ENCODE measurements at regions not wholly inside any gene's neighbourhood (a gene's known extent, or its start where the extent isn't known, plus 50 kb on each side); places are given as distances from the start of the nearest gene placed in this dataset.

DNA sequence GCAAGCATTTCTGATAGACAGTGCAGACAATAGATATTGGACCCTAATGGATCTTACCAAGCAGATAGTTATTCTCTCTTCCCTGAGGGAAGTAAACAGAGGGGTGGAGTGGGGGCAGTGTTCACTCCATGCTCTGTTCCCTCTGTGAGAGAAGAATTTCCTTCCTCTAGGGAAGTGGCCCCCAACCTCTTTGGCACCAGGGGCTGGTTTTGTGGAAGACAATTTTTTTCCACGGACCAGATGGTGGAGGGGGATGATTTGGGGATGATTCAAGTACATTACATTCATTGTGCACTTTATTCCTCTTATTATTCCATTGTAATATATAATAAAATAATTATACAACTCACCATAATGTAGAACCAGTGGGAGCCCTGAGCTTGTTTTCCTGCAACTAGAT, 459.9 kb downstream of the ADGRL2 start:
- 23 to 40% methylated on average over 1 of the region's 1 CpG for WGBS, 2 donors
- Histone ChIP-seq H3K4me3 (no peak overlapping the region), H3K27ac (no peak overlapping the region), H3K27me3 (no peaks in the 10 kb centered on the region), H3K9me3 (no peaks in the 10 kb centered on the region), H3K4me1 (no peaks in the 10 kb centered on the region), H3K36me3 (no peaks in the 10 kb centered on the region)
- intact Hi-C loops (cut with DNase I), result no loop called here
- TF ChIP-seq, protein P1, sequence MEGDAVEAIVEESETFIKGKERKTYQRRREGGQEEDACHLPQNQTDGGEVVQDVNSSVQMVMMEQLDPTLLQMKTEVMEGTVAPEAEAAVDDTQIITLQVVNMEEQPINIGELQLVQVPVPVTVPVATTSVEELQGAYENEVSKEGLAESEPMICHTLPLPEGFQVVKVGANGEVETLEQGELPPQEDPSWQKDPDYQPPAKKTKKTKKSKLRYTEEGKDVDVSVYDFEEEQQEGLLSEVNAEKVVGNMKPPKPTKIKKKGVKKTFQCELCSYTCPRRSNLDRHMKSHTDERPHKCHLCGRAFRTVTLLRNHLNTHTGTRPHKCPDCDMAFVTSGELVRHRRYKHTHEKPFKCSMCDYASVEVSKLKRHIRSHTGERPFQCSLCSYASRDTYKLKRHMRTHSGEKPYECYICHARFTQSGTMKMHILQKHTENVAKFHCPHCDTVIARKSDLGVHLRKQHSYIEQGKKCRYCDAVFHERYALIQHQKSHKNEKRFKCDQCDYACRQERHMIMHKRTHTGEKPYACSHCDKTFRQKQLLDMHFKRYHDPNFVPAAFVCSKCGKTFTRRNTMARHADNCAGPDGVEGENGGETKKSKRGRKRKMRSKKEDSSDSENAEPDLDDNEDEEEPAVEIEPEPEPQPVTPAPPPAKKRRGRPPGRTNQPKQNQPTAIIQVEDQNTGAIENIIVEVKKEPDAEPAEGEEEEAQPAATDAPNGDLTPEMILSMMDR (IDR thresholded peaks at IDR 0.05), result no peak
- TF ChIP-seq POLR2A (IDR thresholded peaks at IDR 0.05), result no peak
- no peak for DNase-seq

DNA sequence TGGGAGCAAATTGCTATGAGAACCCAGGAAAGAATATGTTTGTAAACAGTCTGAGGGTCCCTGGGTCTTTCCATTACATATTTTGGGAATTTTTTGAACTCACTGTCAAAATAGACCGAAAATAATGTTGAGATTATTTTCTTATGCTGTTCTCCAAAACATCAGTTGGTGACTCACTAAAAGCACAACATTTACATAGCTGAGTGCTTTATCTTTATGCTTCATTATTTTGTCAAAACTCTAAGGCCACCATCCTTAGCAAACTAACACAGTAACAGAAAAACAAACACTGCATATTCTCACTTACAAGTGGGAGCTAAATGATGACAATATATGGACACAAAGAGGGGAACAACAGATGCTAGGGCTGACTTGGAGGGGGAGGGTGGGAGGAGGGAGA, 459.3 kb downstream of the ADGRL2 start:
- TF ChIP-seq, protein P1 (IDR thresholded peaks at IDR 0.05), result no peak
- TF ChIP-seq POLR2A (IDR thresholded peaks at IDR 0.05), result no peak
- Histone ChIP-seq H3K36me3 (no peaks in the 10 kb centered on the region), H3K9me3 (no peaks in the 10 kb centered on the region), H3K27me3 (no peaks in the 10 kb centered on the region), H3K4me3 (no peak overlapping the region), H3K27ac (no peak overlapping the region), H3K4me1 (no peaks in the 10 kb centered on the region)
- no peak for DNase-seq
- WGBS, 2 donors, result 46% methylated on average over 1 of the region's 1 CpG
- intact Hi-C loops (cut with DNase I), result no loop called here

DNA sequence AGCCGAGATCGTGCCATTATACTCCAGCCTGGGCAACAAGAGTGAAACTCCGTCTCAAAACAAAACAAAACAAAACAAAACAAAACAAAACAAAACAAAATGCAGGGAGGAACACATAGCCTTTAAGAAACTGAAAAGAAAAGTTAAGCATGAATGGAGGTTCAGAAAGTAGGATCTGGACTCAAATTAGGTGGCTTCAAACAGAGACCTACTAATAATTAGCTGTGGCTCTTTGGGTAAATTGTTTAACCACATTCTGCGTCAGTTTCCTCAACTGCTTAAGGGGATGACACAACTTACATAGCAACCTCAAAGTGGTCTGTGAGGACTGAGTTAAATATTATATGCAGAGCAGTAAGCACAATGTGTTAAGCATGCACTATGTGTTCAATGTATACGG, 458.2 kb downstream of the ADGRL2 start:
- H3K4me1 ChIP-seq, result no peaks in the 10 kb centered on the region
- DNase-seq, result no peak
- no peak overlapping the region for H3K27ac ChIP-seq
- intact Hi-C loops (cut with DNase I), result no loop called here
- TF ChIP-seq POLR2A (IDR thresholded peaks at IDR 0.05), result no peak
- TF ChIP-seq, protein P1 (IDR thresholded peaks at IDR 0.05), result no peak
- 78 to 87% methylated on average over 5 of the region's 5 CpGs for WGBS, 2 donors
- H3K36me3 ChIP-seq, result no peaks in the 10 kb centered on the region
- H3K27me3 ChIP-seq, result no peaks in the 10 kb centered on the region
- H3K9me3 ChIP-seq, result no peaks in the 10 kb centered on the region
- H3K4me3 ChIP-seq, result no peak overlapping the region

DNA sequence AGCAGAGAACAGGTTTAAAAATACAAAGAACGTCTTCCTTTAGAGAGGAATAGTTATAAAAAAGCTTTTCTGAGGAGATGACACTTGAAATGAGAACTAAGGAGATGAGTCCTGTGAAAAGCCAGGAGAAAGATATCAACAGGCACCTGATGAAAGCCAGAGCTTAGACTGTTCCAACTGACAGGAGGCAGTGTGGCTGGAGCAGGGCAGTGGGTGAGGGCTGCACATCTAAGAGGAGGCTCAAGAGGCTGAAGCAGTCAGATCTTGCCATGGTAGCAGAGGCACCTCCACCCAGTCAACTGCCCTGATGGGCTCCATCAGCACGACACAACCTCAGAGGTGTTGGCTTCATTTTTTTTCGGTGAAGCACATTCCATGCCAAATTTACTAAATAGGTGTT, 445.3 kb downstream of the ADGRL2 start:
- Histone ChIP-seq H3K4me3 (no peak overlapping the region), H3K36me3 (no peaks in the 10 kb centered on the region), H3K9me3 (no peaks in the 10 kb centered on the region), H3K27me3 (no peaks in the 10 kb centered on the region), H3K27ac (no peak overlapping the region), H3K4me1 (no peaks in the 10 kb centered on the region)
- 57% methylated on average over 3 of the region's 3 CpGs for WGBS, 2 donors
- intact Hi-C loops (cut with DNase I), result no loop called here
- TF ChIP-seq, protein P1 (IDR thresholded peaks at IDR 0.05), result no peak
- no peak for TF ChIP-seq POLR2A (IDR thresholded peaks at IDR 0.05)
- no peak for DNase-seq

DNA sequence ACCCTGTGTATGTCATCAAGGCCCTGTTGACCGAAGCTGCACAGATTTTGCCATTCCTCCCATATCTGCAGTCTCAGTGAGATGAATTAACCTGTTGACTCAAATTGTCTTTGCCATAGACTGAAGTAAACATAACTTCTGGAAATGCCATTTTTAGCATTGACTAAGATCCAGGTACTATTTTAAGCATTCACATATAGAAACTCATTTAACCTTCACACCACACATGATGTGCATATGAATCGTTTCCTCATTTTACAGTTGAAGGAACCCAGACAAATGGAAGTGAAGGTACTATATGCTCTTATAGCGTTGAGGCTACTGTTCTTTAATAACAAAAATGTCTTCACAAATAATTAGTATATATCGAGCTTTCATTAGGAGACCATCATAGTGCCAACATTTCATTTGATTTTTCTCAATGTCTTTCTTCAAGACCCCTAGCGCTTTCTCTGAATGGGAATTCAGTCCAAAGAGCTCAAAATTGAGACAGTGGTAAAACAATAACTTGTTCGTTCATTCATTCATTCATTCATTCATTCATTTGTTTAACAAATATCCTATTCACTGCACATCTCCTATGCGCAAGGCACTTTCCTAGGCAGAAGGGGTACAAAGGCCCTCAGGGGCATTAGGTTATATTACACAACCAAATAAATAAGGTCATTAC, 444.7 kb downstream of the ADGRL2 start:
- no peak for DNase-seq
- H3K27me3 ChIP-seq, result no peaks in the 10 kb centered on the region
- WGBS, 2 donors, result 85 to 88% methylated on average over 7 of the region's 7 CpGs
- TF ChIP-seq POLR2A (IDR thresholded peaks at IDR 0.05), result no peak
- TF ChIP-seq, protein P1 (IDR thresholded peaks at IDR 0.05), result no peak
- no peaks in the 10 kb centered on the region for H3K36me3 ChIP-seq
- H3K27ac ChIP-seq, result no peak overlapping the region
- intact Hi-C loops (cut with DNase I), result no loop called here
- H3K4me3 ChIP-seq, result no peak overlapping the region
- no peaks in the 10 kb centered on the region for H3K4me1 ChIP-seq
- no peaks in the 10 kb centered on the region for H3K9me3 ChIP-seq
